ENCODE measurements at regions not wholly inside any gene's neighbourhood (a gene's known extent, or its start where the extent isn't known, plus 50 kb on each side); places are given as distances from the start of the nearest gene placed in this dataset.

- H4K20me1 ChIP-seq (ENCODE audit: control insufficient read depth, insufficient read depth, insufficient read length): no peaks in the 10 kb centered on the region
- H2AK5ac ChIP-seq (ENCODE audit: insufficient read length, low read length): no peak overlapping the region
- no peaks in the 10 kb centered on the region for H3K36me3 Mint-ChIP-seq (ENCODE audit: insufficient read depth in 1 of 3, low read depth in 3 of 3)
- DNase-seq: no peak
- no peak overlapping the region; a peak in 1 of 7 replicates for H3K27ac Mint-ChIP-seq
- H3K4me1 Mint-ChIP-seq: peaks cover 0 to 14% of the 10 kb centered on the region in 2 experiments; a peak in 2 of 4 replicates
- no peak overlapping the region for H2BK12ac ChIP-seq (ENCODE audit: insufficient read length, low read depth, low read length)
- no peak overlapping the region for H2BK20ac ChIP-seq (ENCODE audit: low read depth, low read length, poor library complexity, severe bottlenecking)
- no peak overlapping the region for H3K9ac ChIP-seq (ENCODE audit: extremely low read depth, insufficient read length, low read length)
- no peak overlapping the region for H3T11ph ChIP-seq (ENCODE audit: low read length)
- no peak overlapping the region for H3K4ac ChIP-seq (ENCODE audit: low read depth, low read length)
- TF ChIP-seq CTCF (conservative IDR thresholded peaks at IDR 0.05): no peak
- H3K4me2 ChIP-seq (ENCODE audit: insufficient read depth, insufficient read length, low read length): no peak overlapping the region
- H3K14ac ChIP-seq (ENCODE audit: insufficient read depth, low read length): no peak overlapping the region
- no peak overlapping the region for H2BK5ac ChIP-seq (ENCODE audit: insufficient read length, low read length)
- H3K27me3 ChIP-seq (ENCODE audit: insufficient read depth, low read length): no peaks in the 10 kb centered on the region
- H3K27ac ChIP-seq (ENCODE audit: insufficient read length, low read depth, low read length): no peak overlapping the region
- H3K18ac ChIP-seq (ENCODE audit: insufficient read length, low read depth, low read length): no peak overlapping the region
- H2BK120ac ChIP-seq (ENCODE audit: low read depth, low read length, poor library complexity, severe bottlenecking): no peak overlapping the region
- WGBS (ENCODE audit: extremely low coverage, insufficient read length, low lambda C conversion rate): no CpG with 5 or more reads among the region's 3 CpGs
- H3K9me3 Mint-ChIP-seq: no peaks in the 10 kb centered on the region
- H3K79me1 ChIP-seq (ENCODE audit: insufficient read depth, low read depth, low read length, poor library complexity, severe bottlenecking): no peaks in the 10 kb centered on the region
- no peak overlapping the region for H4K5ac ChIP-seq (ENCODE audit: insufficient read length, low read depth, low read length)
- H2BK15ac ChIP-seq (ENCODE audit: low read depth, low read length): no peak overlapping the region
- H3K4me1 ChIP-seq (ENCODE audit: insufficient read depth, low read length): no peaks in the 10 kb centered on the region
- H4K8ac ChIP-seq (replicated peaks; ENCODE audit: insufficient read length, low read depth, low read length): no peak overlapping the region
- H3K23me2 ChIP-seq (ENCODE audit: insufficient read length, low read depth, low read length, poor library complexity, severe bottlenecking): no peaks in the 10 kb centered on the region
- H3K9me3 ChIP-seq (ENCODE audit: control insufficient read depth, low read depth, low read length): no peaks in the 10 kb centered on the region
- H3K79me2 ChIP-seq (ENCODE audit: insufficient read depth, low read length): no peaks in the 10 kb centered on the region
- no peak overlapping the region for H4K91ac ChIP-seq (ENCODE audit: insufficient read length, low read depth, low read length)
- H2AFZ ChIP-seq (ENCODE audit: low read length): no peak overlapping the region
- no peak overlapping the region for H3K4me3 Mint-ChIP-seq
- H3K27me3 Mint-ChIP-seq (ENCODE audit: low read depth): no peaks in the 10 kb centered on the region
- H3K23ac ChIP-seq (ENCODE audit: insufficient read length, low read depth, low read length): no peak overlapping the region
- H3K56ac ChIP-seq (ENCODE audit: insufficient read length, low read depth, low read length): no peak overlapping the region
Observed at GRCh38 chr3:152199102-152199840, 69.5 kb upstream of the MBNL1 start.

All from H9 (cell line).